ENCODE measurements at regions not wholly inside any gene's neighbourhood (a gene's known extent, or its start where the extent isn't known, plus 50 kb on each side); places are given as distances from the start of the nearest gene placed in this dataset.
"Not testable (repeated sequence)": the region's sequence is repeated elsewhere in the genome, so short reads cannot be mapped to it uniquely, and the experiment has no call there.

DNA sequence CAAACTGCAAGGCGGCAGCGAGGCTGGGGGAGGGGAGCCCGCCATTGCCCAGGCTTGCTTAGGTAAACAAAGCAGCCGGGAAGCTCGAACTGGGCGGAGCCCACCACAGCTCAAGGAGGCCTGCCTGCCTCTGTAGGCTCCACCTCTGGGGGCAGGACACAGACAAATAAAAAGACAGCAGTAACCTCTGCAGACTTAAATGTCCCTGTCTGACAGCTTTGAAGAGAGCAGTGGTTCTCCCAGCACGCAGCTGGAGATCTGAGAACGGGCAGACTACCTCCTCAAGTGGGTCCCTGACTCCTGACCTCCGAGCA is 375.1 kb upstream of the NPVF start:
- TF ChIP-seq, protein P1, sequence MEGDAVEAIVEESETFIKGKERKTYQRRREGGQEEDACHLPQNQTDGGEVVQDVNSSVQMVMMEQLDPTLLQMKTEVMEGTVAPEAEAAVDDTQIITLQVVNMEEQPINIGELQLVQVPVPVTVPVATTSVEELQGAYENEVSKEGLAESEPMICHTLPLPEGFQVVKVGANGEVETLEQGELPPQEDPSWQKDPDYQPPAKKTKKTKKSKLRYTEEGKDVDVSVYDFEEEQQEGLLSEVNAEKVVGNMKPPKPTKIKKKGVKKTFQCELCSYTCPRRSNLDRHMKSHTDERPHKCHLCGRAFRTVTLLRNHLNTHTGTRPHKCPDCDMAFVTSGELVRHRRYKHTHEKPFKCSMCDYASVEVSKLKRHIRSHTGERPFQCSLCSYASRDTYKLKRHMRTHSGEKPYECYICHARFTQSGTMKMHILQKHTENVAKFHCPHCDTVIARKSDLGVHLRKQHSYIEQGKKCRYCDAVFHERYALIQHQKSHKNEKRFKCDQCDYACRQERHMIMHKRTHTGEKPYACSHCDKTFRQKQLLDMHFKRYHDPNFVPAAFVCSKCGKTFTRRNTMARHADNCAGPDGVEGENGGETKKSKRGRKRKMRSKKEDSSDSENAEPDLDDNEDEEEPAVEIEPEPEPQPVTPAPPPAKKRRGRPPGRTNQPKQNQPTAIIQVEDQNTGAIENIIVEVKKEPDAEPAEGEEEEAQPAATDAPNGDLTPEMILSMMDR (IDR thresholded peaks at IDR 0.05): not testable (repeated sequence)
- TF ChIP-seq POLR2A (IDR thresholded peaks at IDR 0.05): not testable (repeated sequence)
